ENCODE measurements at regions not wholly inside any gene's neighbourhood (a gene's known extent, or its start where the extent isn't known, plus 50 kb on each side); places are given as distances from the start of the nearest gene placed in this dataset.
"Not testable (repeated sequence)": the region's sequence is repeated elsewhere in the genome, so short reads cannot be mapped to it uniquely, and the experiment has no call there.

DNA sequence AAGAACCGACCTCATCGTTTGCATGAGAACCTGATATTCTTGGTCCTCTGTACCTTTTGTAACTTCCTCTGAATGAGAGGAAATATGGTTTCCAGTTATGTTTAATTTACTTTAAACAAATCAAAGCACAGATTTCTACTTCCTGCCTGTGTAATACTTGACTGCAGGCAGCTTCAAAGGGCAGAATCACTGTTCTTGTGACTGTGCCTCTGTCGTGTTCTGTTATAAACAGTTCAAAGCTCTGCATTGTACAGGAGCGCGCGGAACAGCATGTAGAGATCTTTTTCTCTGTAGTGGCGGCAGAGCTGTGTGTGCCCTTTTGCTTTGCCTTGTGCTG lies 73.2 kb upstream of the CLDN5 start:
- Histone ChIP-seq H3K36me3 (no peaks in the 10 kb centered on the region), H3K27ac (replicated peaks) (no peak overlapping the region), H3K27me3 (ENCODE audit: low read depth) (peaks cover 7% of the 10 kb centered on the region), H3K4me1 (peaks cover 14% of the 10 kb centered on the region), H3K9me3 (replicated peaks) (no peaks in the 10 kb centered on the region), H3K4me3 (no peak overlapping the region)
- no peak for DNase-seq
- no peak for TF ChIP-seq CTCF (IDR thresholded peaks at IDR 0.05; ENCODE audit: borderline replicate concordance)
- intact Hi-C loops (cut with micrococcal nuclease): no loop called here

DNA sequence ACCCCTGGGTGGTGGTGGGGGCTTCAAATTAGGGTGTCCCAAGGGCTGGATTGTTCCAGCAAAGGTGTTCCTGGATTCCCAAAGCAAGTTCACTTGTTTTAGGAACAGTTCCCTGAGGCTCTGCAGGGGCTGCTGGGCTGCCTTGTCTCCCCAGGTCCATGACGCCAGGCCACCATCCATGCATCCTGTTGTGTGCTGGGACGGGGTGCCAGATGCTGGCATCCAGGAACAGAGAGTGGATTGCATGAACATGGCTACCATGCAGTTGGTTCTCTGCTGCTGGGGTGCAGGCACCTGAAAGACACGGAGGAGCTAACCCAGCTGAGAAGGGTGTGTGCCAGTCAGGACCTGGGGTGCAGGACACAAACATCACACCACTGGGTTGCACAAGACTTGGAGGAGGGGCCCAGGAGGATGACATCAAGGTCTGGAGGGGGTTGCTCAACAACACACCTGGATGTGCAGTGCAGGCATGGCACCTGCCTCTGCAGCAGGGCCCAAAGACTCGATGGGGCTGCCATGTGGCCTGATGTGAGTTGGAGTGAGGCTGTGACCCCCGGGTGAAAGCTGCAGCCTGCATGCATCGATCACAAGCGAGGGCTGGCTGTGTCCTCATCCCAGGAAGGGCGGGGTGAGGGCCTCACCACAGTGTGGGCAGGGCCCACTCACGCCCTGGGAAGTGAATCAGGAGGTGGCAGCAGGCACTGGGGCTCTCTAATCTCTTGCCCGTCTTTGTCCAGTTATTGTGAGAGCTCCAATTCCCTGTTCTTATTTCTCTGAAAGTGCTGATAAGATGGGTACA lies 74.0 kb upstream of the CLDN5 start:
- TF ChIP-seq CTCF (IDR thresholded peaks at IDR 0.05; ENCODE audit: borderline replicate concordance): no peak
- Histone ChIP-seq H3K27ac (replicated peaks) (no peak overlapping the region), H3K27me3 (ENCODE audit: low read depth) (peaks cover 7% of the 10 kb centered on the region), H3K4me3 (no peak overlapping the region), H3K9me3 (replicated peaks) (no peaks in the 10 kb centered on the region), H3K36me3 (no peaks in the 10 kb centered on the region), H3K4me1 (peaks cover 14% of the 10 kb centered on the region)
- no peak for DNase-seq
- intact Hi-C loops (cut with micrococcal nuclease): no loop called here

DNA sequence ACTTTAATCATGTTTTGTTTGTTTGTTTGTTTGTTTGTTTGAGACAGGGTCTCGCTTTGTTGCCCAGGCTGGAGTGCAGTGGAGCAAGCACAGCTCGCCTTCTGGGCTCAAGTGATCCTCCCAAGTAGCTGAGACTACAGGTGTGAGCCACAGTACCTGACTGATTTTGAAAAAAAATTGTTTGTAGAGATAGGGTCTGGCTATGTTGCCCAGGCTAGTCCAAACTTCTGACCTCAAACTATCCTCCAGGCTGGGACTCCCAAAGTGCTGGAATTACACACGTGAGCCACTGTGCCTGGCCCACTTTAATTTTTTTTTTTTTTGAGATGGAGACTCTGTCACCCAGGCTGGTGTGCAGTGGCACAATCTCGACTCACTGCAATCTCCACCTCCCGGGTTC lies 74.8 kb upstream of the CLDN5 start:
- Histone ChIP-seq H3K36me3 (no peaks in the 10 kb centered on the region), H3K27me3 (ENCODE audit: low read depth) (peaks cover 7% of the 10 kb centered on the region), H3K27ac (replicated peaks) (no peak overlapping the region), H3K9me3 (replicated peaks) (no peaks in the 10 kb centered on the region), H3K4me1 (peaks cover 14% of the 10 kb centered on the region), H3K4me3 (no peak overlapping the region)
- intact Hi-C loops (cut with micrococcal nuclease): no loop called here
- DNase-seq: no peak
- no peak for TF ChIP-seq CTCF (IDR thresholded peaks at IDR 0.05; ENCODE audit: borderline replicate concordance)

DNA sequence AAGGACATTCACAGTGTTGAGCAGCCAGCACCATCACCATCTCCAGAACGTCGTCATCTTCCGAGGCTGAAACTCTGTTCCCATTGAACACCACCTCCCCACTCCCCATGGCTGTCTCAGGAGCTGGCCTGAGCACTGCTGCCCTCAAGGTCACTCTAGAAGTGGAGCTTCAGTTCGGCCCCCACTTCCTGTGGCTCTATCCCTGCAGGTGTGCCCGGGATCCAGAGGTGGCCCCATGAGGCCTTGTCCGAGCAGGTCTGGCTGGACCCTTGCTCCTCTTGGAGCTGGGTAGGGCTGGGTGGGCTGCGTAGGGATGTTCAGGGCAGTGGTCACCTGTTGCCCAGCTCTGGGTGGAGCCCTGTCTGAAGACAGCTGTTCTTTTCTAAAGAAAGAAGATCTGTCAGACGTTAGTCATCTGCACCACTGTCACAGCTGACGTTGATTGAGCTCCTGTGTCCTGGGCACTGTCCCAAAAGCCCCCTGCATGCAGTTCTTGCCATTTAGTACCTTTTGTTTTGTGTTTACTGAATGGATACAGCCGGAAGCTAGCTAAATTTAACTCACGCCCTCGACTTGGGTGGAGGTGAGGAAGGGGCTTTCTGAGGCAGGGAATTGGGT lies 75.5 kb upstream of the CLDN5 start:
- no peak for DNase-seq
- Histone ChIP-seq H3K27ac (replicated peaks) (no peak overlapping the region), H3K4me1 (peaks cover 19% of the 10 kb centered on the region), H3K36me3 (no peaks in the 10 kb centered on the region), H3K9me3 (replicated peaks) (no peaks in the 10 kb centered on the region), H3K4me3 (no peak overlapping the region), H3K27me3 (ENCODE audit: low read depth) (peaks cover 7% of the 10 kb centered on the region)
- intact Hi-C loops (cut with micrococcal nuclease): no loop called here
- TF ChIP-seq CTCF (IDR thresholded peaks at IDR 0.05; ENCODE audit: borderline replicate concordance): no peak

- H3K27ac ChIP-seq (replicated peaks); H3K9me3 ChIP-seq (replicated peaks); intact Hi-C loops (cut with micrococcal nuclease); H3K36me3 ChIP-seq; H3K4me3 ChIP-seq; DNase-seq: not testable (repeated sequence)
- peaks cover 29% of the 10 kb centered on the region for H3K4me1 ChIP-seq
- H3K27me3 ChIP-seq (ENCODE audit: low read depth): peaks cover 35% of the 10 kb centered on the region
Measured at GRCh38 chr22:19603346-19603745, 79.1 kb upstream of the CLDN5 start.

GRCh38 chr22:19603767-19604166 lies 79.6 kb upstream of the CLDN5 start:
- no peak for TF ChIP-seq CTCF (IDR thresholded peaks at IDR 0.05; ENCODE audit: borderline replicate concordance)
- no peak overlapping the region for H3K4me3 ChIP-seq
- intact Hi-C loops (cut with micrococcal nuclease): no loop called here
- no peak overlapping the region for H3K27ac ChIP-seq (replicated peaks)
- DNase-seq: no peak
- no peaks in the 10 kb centered on the region for H3K36me3 ChIP-seq
- peaks cover 26% of the 10 kb centered on the region for H3K4me1 ChIP-seq
- peaks cover 39% of the 10 kb centered on the region for H3K27me3 ChIP-seq (ENCODE audit: low read depth)
- no peaks in the 10 kb centered on the region for H3K9me3 ChIP-seq (replicated peaks)
